Upper lobe of right lung (tissue), 1 donor: ENCODE measurements at regions not wholly inside any gene's neighbourhood (a gene's known extent, or its start where the extent isn't known, plus 50 kb on each side); places are given as distances from the start of the nearest gene placed in this dataset.
A peak's percentile ranks its signal among the peaks of the same experiment; 100 is the strongest.

Source experiments
- ATAC-seq: fragments of 200-7000 bp; cut with Tn5 transposase; one replicate; pipeline ENCODE4 v1.9.1; 2020; ENCODE audit warnings: mild to moderate bottlenecking, moderate library complexity
- DNase-seq: peaks from one replicate; pipeline ENCODE4 v3.0.0-alpha.2; 2020
- H3K27ac ChIP-seq: fragments of 200-600 bp; one replicate; pipeline ENCODE4 v1.8.0; 2022
- H3K27me3 ChIP-seq: fragments of 200-600 bp; one replicate; pipeline ENCODE4 v1.8.0; 2022; ENCODE audit warnings: mild to moderate bottlenecking
- H3K36me3 ChIP-seq: fragments of 200-600 bp; one replicate; pipeline ENCODE4 v1.8.0; 2022
- H3K4me1 ChIP-seq: fragments of 200-600 bp; one replicate; pipeline ENCODE4 v1.8.0; 2022
- H3K4me3 ChIP-seq: fragments of 200-600 bp; one replicate; pipeline ENCODE4 v1.8.0; 2022; ENCODE audit warnings: mild to moderate bottlenecking
- H3K9me3 ChIP-seq: fragments of 200-600 bp; one replicate; pipeline ENCODE4 v1.8.0; 2022
- intact Hi-C: fragments of 100-400 bp; cut with DNase I; formaldehyde crosslinking; loops from one replicate; pipeline ENCODE4 v1.11.0; 2022
- TF ChIP-seq, protein P1 (sequence below): fragments of 200-600 bp; IDR thresholded peaks from one replicate; pipeline ENCODE4 v1.8.0; 2022; ENCODE audit warnings: antibody characterized with exemption
- donor health status: DM: no; HTN: yes; CAD: no; lungs with severe emphysema.

DNA sequence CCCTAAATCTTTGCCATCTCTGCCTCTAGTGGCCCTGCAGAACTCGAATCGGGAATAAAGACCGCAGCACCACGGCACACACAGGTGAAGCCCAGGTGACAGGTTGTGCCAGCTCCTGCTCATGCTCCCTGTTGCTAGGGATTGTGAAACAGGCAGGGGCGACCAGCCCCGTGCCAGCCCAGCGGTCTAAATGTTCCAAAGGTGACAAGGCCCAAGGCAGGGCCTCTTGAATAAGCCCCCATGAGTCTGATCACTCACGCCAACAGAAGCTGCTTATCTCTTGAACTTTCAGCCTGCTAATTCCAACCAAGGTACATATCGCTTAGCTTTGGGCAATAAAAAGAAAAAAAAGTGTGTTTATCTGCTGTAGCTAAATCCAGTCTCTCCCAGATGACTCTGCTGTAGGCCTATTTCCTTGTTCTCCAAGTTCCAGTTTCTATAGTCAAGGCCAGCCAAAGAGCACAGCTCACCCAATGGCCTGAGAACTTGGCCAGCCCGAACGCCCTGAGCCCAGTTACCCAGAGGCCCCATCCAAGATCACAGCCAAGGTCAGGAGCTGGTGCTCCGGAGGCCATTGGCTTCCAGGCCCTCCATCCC lies 191.1 kb upstream of the GPR12 start:
- H3K36me3 ChIP-seq, result no peaks in the 10 kb centered on the region
- ATAC-seq (peak; percentile 47), DNase-seq (no peak)
- H3K27ac ChIP-seq, result no peak overlapping the region
- peaks cover 3% of the 10 kb centered on the region for H3K4me1 ChIP-seq
- no peaks in the 10 kb centered on the region for H3K27me3 ChIP-seq
- H3K4me3 ChIP-seq, result no peak overlapping the region
- H3K9me3 ChIP-seq, result no peaks in the 10 kb centered on the region
- TF ChIP-seq, protein P1, sequence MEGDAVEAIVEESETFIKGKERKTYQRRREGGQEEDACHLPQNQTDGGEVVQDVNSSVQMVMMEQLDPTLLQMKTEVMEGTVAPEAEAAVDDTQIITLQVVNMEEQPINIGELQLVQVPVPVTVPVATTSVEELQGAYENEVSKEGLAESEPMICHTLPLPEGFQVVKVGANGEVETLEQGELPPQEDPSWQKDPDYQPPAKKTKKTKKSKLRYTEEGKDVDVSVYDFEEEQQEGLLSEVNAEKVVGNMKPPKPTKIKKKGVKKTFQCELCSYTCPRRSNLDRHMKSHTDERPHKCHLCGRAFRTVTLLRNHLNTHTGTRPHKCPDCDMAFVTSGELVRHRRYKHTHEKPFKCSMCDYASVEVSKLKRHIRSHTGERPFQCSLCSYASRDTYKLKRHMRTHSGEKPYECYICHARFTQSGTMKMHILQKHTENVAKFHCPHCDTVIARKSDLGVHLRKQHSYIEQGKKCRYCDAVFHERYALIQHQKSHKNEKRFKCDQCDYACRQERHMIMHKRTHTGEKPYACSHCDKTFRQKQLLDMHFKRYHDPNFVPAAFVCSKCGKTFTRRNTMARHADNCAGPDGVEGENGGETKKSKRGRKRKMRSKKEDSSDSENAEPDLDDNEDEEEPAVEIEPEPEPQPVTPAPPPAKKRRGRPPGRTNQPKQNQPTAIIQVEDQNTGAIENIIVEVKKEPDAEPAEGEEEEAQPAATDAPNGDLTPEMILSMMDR, result no peak
- intact Hi-C loops, result no loop called here

DNA sequence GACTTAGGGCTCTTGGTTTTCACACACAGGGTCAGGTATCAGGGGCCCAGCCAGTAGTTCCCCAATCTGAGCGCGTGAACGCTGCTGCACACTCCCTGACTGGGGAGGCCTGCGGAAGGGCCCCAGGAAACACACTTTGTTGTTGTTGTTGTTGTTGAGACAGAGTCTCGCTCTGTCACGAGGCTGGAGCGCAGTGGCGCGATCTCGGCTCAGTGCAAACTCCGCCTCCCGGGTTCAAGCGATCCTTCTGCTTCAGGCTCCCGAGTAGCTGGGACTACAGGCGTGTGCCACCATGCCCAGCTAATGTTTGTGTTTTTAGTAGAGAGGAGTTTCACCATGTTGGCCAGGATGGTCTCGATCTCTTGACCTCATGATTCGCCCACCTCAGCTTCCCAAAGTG lies 190.4 kb upstream of the GPR12 start:
- ATAC-seq, result no peak
- intact Hi-C loops, result no loop called here
- H3K27ac ChIP-seq, result no peak overlapping the region

DNA sequence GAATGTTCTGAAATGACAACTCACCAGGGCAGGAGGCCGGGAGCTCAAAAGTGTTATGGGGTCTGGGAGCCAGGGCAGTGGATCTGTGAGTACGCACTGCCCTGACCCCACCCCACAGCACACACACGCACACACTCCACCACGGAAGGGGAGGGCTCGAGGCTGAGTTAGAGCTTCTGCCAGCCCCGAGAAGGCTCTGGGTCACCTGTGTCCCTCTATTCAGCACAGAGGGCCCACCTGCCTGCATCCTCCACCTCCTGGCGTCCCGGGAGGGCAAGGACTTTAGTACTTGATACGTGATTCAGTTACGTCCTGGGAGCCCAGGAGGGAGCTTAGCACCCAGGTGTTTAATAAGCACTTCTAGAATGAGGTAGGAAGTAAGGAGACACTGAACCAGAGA lies 190.0 kb upstream of the GPR12 start:
- Histone ChIP-seq H3K27ac (no peak overlapping the region), H3K36me3 (no peaks in the 10 kb centered on the region), H3K4me1 (no peaks in the 10 kb centered on the region), H3K4me3 (no peak overlapping the region), H3K27me3 (no peaks in the 10 kb centered on the region), H3K9me3 (no peaks in the 10 kb centered on the region)
- intact Hi-C loops, result no loop called here
- ATAC-seq (no peak), DNase-seq (no peak)
- TF ChIP-seq, protein P1, result no peak

More for the DNA sequence above, 190.4 kb upstream of the GPR12 start:
- Histone ChIP-seq H3K4me3 (no peak overlapping the region), H3K36me3 (no peaks in the 10 kb centered on the region), H3K9me3 (no peaks in the 10 kb centered on the region), H3K4me1 (no peaks in the 10 kb centered on the region), H3K27me3 (no peaks in the 10 kb centered on the region)
- no peak for DNase-seq
- TF ChIP-seq, protein P1, result no peak

DNA sequence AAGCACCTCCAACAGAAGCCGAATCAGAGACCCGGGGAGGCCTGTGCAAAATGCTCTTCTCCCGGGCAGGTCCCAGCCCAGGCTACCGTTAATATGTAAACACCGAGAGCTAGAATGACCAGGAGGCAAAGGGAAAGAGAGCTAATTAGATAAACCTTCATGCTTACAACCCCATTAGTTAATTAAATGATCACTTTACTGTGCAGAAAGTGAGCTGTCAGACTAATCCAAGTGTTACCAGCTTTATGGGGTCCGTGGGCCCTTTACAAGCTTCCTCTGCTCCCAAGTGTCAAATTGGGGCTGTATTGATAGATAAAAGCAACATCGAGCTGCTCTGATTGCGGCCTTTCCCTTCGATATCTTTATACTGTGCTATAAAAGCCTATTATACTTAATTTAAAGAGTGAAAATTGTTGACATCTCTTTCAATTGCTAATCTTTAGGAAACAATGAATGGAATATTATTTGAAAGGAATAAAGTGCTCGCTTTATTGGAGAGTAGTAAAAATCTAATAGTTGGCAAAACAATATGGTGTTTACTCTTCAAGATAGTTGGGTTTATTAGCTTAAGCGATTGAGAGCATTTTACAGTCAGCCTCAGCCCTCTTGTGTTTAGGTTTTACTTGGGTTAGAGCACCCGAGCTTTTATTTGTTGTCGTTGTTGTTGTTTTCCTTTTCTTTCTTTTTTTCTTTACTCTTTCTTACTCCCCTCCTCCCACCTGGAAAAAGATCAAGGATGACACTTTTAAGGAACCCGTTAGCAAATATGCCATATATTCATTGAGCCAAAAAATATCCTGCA lies 189.3 kb upstream of the GPR12 start:
- intact Hi-C loops, result no loop called here

DNA sequence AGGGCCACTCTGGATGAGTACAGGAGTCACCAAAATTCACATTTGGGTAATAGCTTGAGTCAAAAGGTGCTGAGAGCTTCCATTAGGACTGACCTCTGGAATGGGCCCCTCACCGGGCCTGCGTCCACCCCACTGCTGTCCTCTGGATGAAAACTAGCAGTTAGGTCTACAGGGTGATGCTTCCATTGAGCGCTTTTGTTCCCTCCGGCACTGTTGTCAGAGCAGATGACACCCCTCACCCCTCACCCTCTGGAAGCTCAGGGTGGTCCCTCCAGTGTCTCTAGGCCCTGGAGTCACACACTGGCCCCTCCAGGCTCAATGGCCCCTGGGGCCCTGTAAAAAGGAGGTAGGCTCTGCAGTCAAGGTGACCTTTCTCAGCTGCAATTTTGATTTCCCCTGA lies 187.8 kb upstream of the GPR12 start:
- intact Hi-C loops, result no loop called here
- no peak for DNase-seq
- H3K27me3 ChIP-seq, result no peaks in the 10 kb centered on the region

More for the DNA sequence above, 189.3 kb upstream of the GPR12 start:
- Histone ChIP-seq H3K4me3 (no peak overlapping the region), H3K27me3 (no peaks in the 10 kb centered on the region), H3K36me3 (no peaks in the 10 kb centered on the region), H3K4me1 (no peaks in the 10 kb centered on the region), H3K27ac (no peak overlapping the region), H3K9me3 (no peaks in the 10 kb centered on the region)
- ATAC-seq, result no peak
- TF ChIP-seq, protein P1, result no peak
- DNase-seq, result no peak

More for the DNA sequence above, 187.8 kb upstream of the GPR12 start:
- no peak overlapping the region for H3K4me3 ChIP-seq
- TF ChIP-seq, protein P1, result no peak
- H3K36me3 ChIP-seq, result no peaks in the 10 kb centered on the region
- no peaks in the 10 kb centered on the region for H3K4me1 ChIP-seq
- ATAC-seq, result no peak
- no peaks in the 10 kb centered on the region for H3K9me3 ChIP-seq
- H3K27ac ChIP-seq, result no peak overlapping the region
